H1 (cell line): ENCODE measurements at regions not wholly inside any gene's neighbourhood (a gene's known extent, or its start where the extent isn't known, plus 50 kb on each side); places are given as distances from the start of the nearest gene placed in this dataset.

Experiments used
- CTCF ChIA-PET: fragments of 300-600 bp; sonication (Branson Sonifier 250); formaldehyde crosslinking; loops from one replicate; lab custom pipeline; 2021; ENCODE audit not compliant: partially characterized antibody; lab: Charles Lee
- POLR2A ChIA-PET: fragments of 300-600 bp; sonication (Branson Sonifier 250); formaldehyde crosslinking; loops from one replicate; lab custom pipeline; 2021; ENCODE audit warnings: inconsistent platforms; ENCODE audit not compliant: partially characterized antibody; lab: Charles Lee
- DNase-seq, 2 experiments: peaks; one replicate each; pipeline versions ENCODE4 v3.0.0 to v3.0.0-alpha.2; 2010 to 2022; ENCODE audit warnings: low spot score in 2 of 2, low read depth in 1 of 2, mixed read lengths in 1 of 2
- FAIRE-seq: peaks from 2 replicates; lab custom pipeline; 2011; peaks lifted over from hg19 to GRCh38; lab: Jason Lieb, UNC
- H2AFZ ChIP-seq: 2 replicates; pipeline ENCODE4 v1.8.1; 2012; ENCODE audit warnings: low read length, inconsistent platforms
- H2AK5ac ChIP-seq: 2 replicates; pipeline ENCODE4 v1.6.1; 2013; ENCODE audit warnings: low read depth, low read length
- H2BK120ac ChIP-seq: replicated peaks from 2 replicates; pipeline ENCODE3; 2013; ENCODE audit warnings: low read depth, low read length, inconsistent platforms
- H2BK12ac ChIP-seq: 2 replicates; pipeline ENCODE4 v1.6.1; 2013; ENCODE audit warnings: low read depth, low read length
- H2BK15ac ChIP-seq: 2 replicates; pipeline ENCODE4 v1.6.1; 2013; ENCODE audit warnings: low read length
- H2BK20ac ChIP-seq: 2 replicates; pipeline ENCODE4 v1.6.1; 2013; ENCODE audit warnings: low read length
- H2BK5ac ChIP-seq: 2 replicates; pipeline ENCODE4 v1.6.1; 2013; ENCODE audit warnings: low read depth, low read length
- H3K14ac ChIP-seq: 2 replicates; pipeline ENCODE4 v1.6.1; 2013; ENCODE audit warnings: inconsistent platforms; ENCODE audit not compliant: insufficient read length
- H3K18ac ChIP-seq: 2 replicates; pipeline ENCODE4 v1.6.1; 2013; ENCODE audit warnings: low read length; ENCODE audit errors: extremely low read depth
- H3K23ac ChIP-seq: 2 replicates; pipeline ENCODE4 v1.6.1; 2013; ENCODE audit warnings: inconsistent platforms; ENCODE audit not compliant: insufficient read length
- H3K23me2 ChIP-seq: 2 replicates; pipeline ENCODE4 v1.6.1; 2013; ENCODE audit warnings: low read depth, low read length
- H3K27ac ChIP-seq: 2 replicates; pipeline ENCODE4 v1.6.1; 2011; ENCODE audit warnings: low read depth, low read length, inconsistent platforms
- H3K27me3 ChIP-seq, 4 experiments: replicated peaks in 1 of 4; 1 replicate in 1 of 4; 2 replicates in 3 of 4; pipeline versions ENCODE4 v1.6.1 to v1.8.1; 2011 to 2013; ENCODE audit warnings: low read length in 3 of 4, mild to moderate bottlenecking in 3 of 4, inconsistent platforms in 2 of 4, mixed read lengths in 2 of 4, moderate library complexity in 1 of 4; ENCODE audit not compliant: control insufficient read depth in 3 of 4, insufficient read depth in 3 of 4; ENCODE audit errors: extremely low read depth in 1 of 4
- H3K36me3 ChIP-seq, 4 experiments: 2 replicates each; pipeline versions ENCODE4 v1.6.1 to v1.8.1; 2011 to 2013; ENCODE audit warnings: mild to moderate bottlenecking in 4 of 4, low read length in 3 of 4, moderate library complexity in 2 of 4, control low read depth in 1 of 4, inconsistent platforms in 1 of 4; ENCODE audit not compliant: insufficient read depth in 4 of 4, control insufficient read depth in 2 of 4
- H3K4ac ChIP-seq: replicated peaks from 2 replicates; pipeline ENCODE3; 2013; ENCODE audit warnings: low read length, low read depth, mixed read lengths, inconsistent platforms; ENCODE audit not compliant: insufficient read length
- H3K4me1 ChIP-seq, 4 experiments: replicated peaks in 1 of 4; 1 replicate in 1 of 4; 2 replicates in 3 of 4; pipeline versions ENCODE4 v1.6.1 to v1.8.1; 2011 to 2013; ENCODE audit warnings: low read length in 3 of 4, inconsistent platforms in 2 of 4, mixed read lengths in 1 of 4; ENCODE audit not compliant: insufficient read depth in 4 of 4, control insufficient read depth in 3 of 4
- H3K4me2 ChIP-seq, 2 experiments: 2 replicates each; pipeline versions ENCODE4 v1.6.1 to v1.8.1; 2011 to 2013; ENCODE audit warnings: low read depth in 2 of 2, low read length in 2 of 2, control low read depth in 1 of 2, inconsistent platforms in 1 of 2, mild to moderate bottlenecking in 1 of 2; ENCODE audit not compliant: insufficient read depth in 1 of 2
- H3K4me3 ChIP-seq, 4 experiments: fragments of 200-600, 300-600 bp in 1 of 4; sonication (generic), shearing (Covaris generic), sonication (Bioruptor Twin) in 1 of 4; 2 replicates each; pipeline versions ENCODE4 v1.5.1 to v1.8.1; 2011 to 2016; ENCODE audit warnings: low read length in 4 of 4, low read depth in 3 of 4, control low read depth in 2 of 4, inconsistent platforms in 2 of 4, mild to moderate bottlenecking in 2 of 4, mixed read lengths in 1 of 4, moderate library complexity in 1 of 4; ENCODE audit not compliant: insufficient read depth in 2 of 4; ENCODE audit errors: extremely low read depth in 1 of 4
- H3K56ac ChIP-seq: replicated peaks from 2 replicates; pipeline ENCODE3; 2013; ENCODE audit warnings: low read depth, mild to moderate bottlenecking, mixed read lengths, low read length, inconsistent platforms; ENCODE audit not compliant: insufficient read length
- H3K79me1 ChIP-seq: 2 replicates; pipeline ENCODE4 v1.6.1; 2013; ENCODE audit warnings: low read depth, low read length, control low read depth
- H3K79me2 ChIP-seq, 2 experiments: 2 replicates each; pipeline versions ENCODE4 v1.6.1 to v1.8.1; 2012 to 2013; ENCODE audit warnings: low read length in 2 of 2, mild to moderate bottlenecking in 2 of 2, inconsistent platforms in 1 of 2; ENCODE audit not compliant: insufficient read depth in 2 of 2, control insufficient read depth in 1 of 2
- H3K9ac ChIP-seq, 4 experiments: replicated peaks in 1 of 4; 1 replicate in 1 of 4; 2 replicates in 3 of 4; pipeline versions ENCODE4 v1.6.1 to v1.8.1; 2011 to 2013; ENCODE audit warnings: low read depth in 3 of 4, low read length in 3 of 4, control low read depth in 2 of 4, mild to moderate bottlenecking in 2 of 4, moderate library complexity in 2 of 4, inconsistent platforms in 1 of 4; ENCODE audit errors: extremely low read depth in 1 of 4
- H3K9me3 ChIP-seq, 2 experiments: 2 replicates each; pipeline versions ENCODE4 v1.6.1 to v1.8.1; 2012 to 2013; ENCODE audit warnings: mild to moderate bottlenecking in 2 of 2, moderate library complexity in 2 of 2, control low read depth in 1 of 2, inconsistent platforms in 1 of 2, low read depth in 1 of 2, low read length in 1 of 2, mixed read lengths in 1 of 2; ENCODE audit not compliant: insufficient read depth in 2 of 2
- H4K20me1 ChIP-seq, 2 experiments: replicated peaks in 1 of 2; 2 replicates each; pipeline versions ENCODE3 to v1.8.1; 2011 to 2013; ENCODE audit warnings: inconsistent platforms in 2 of 2, low read length in 2 of 2, mild to moderate bottlenecking in 1 of 2; ENCODE audit not compliant: insufficient read depth in 2 of 2, control insufficient read depth in 1 of 2
- H4K5ac ChIP-seq: 2 replicates; pipeline ENCODE4 v1.6.1; 2013; ENCODE audit warnings: low read length, low read depth, mixed read lengths, inconsistent platforms; ENCODE audit not compliant: insufficient read length
- H4K8ac ChIP-seq: 2 replicates; pipeline ENCODE4 v1.8.0; 2013; ENCODE audit warnings: mild to moderate bottlenecking, moderate library complexity, low read length, inconsistent platforms; ENCODE audit not compliant: insufficient read depth; ENCODE audit errors: extremely low read depth
- H4K91ac ChIP-seq: replicated peaks from 2 replicates; pipeline ENCODE3; 2013; ENCODE audit warnings: low read length, mixed read lengths, inconsistent platforms; ENCODE audit not compliant: insufficient read length
- BRCA1 ChIP-seq: IDR thresholded peaks from 2 replicates; pipeline ENCODE4 v1.6.1; 2012; ENCODE audit warnings: low read depth, low read length, improper control_type of control experiment
- CBX5 ChIP-seq: fragments of 300-800, 300-1000 bp; sonication (generic); IDR thresholded peaks from 2 replicates; pipeline ENCODE4 v1.7.1; 2016; ENCODE audit warnings: antibody characterized with exemption, low read length, low read depth
- CBX8 ChIP-seq: fragments of 300-800, 300-1000 bp; sonication (generic); IDR thresholded peaks from 2 replicates; pipeline ENCODE4 v1.7.1; 2016; ENCODE audit warnings: low read depth, low read length, borderline replicate concordance
- EZH2 ChIP-seq: fragments of 200-600 bp; sonication (generic); IDR thresholded peaks from 2 replicates; pipeline ENCODE4 v1.7.1; 2012; ENCODE audit warnings: low read depth, mild to moderate bottlenecking, moderate library complexity, low read length, inconsistent platforms; ENCODE audit not compliant: severe bottlenecking
- FOSL1 ChIP-seq: IDR thresholded peaks from 2 replicates; pipeline ENCODE4 v1.6.1; 2011; ENCODE audit warnings: mild to moderate bottlenecking, low read depth, low read length, moderate library complexity; ENCODE audit not compliant: insufficient read depth
- NANOG ChIP-seq: IDR thresholded peaks from 2 replicates; pipeline ENCODE4 v1.6.1; 2011; ENCODE audit warnings: low read length, low read depth, mild to moderate bottlenecking, inconsistent platforms; ENCODE audit not compliant: insufficient read depth, poor library complexity, severe bottlenecking
- WGBS, 2 experiments: shearing (Covaris generic) in 1 of 2; methylation state at CpG; one replicate each; pipeline versions ENCODE4 v1.1.6 to v1.1.7; 2013 to 2015; ENCODE audit warnings: low lambda C conversion rate in 2 of 2, mixed read lengths in 2 of 2, inconsistent platforms in 1 of 2, low coverage in 1 of 2, missing lambda C conversion rate in 1 of 2; ENCODE audit not compliant: insufficient replicate concordance in 2 of 2, insufficient coverage in 1 of 2, insufficient read length in 1 of 2; ENCODE audit errors: extremely low coverage in 1 of 2, missing lambda C conversion rate in 1 of 2; 5-methylcytosine and 5-hydroxymethylcytosine counted together
- TF ChIP-seq, protein P1 (sequence below): IDR thresholded peaks from 2 replicates; pipeline ENCODE4 v1.6.1; 2011; ENCODE audit warnings: low read depth, mild to moderate bottlenecking, low read length; ENCODE audit not compliant: insufficient read depth

GRCh38 chr4:28093071-28093470 lies 1232.4 kb downstream of the STIM2 start (continued):
- no peak for TF ChIP-seq EZH2

GRCh38 chr4:28101583-28101982 lies 1240.9 kb downstream of the STIM2 start:
- Histone ChIP-seq H3K79me1 (no peaks in the 10 kb centered on the region), H2BK5ac (no peak overlapping the region), H3K9me3 (no peaks in the 10 kb centered on the region), H2BK15ac (no peak overlapping the region), H3K4me2 (no peak overlapping the region), H3K36me3 (no peaks in the 10 kb centered on the region), H2BK20ac (no peak overlapping the region), H3K79me2 (no peaks in the 10 kb centered on the region), H3K23ac (no peak overlapping the region), H4K91ac (no peak overlapping the region), H3K4me1 (no peaks in the 10 kb centered on the region), H3K23me2 (no peaks in the 10 kb centered on the region), H4K20me1 (no peaks in the 10 kb centered on the region), H2BK12ac (no peak overlapping the region), H2BK120ac (no peak overlapping the region), H3K27me3 (no peaks in the 10 kb centered on the region), H3K27ac (no peak overlapping the region), H3K14ac (no peak overlapping the region), H4K5ac (no peak overlapping the region), H3K4ac (no peak overlapping the region), H4K8ac (no peak overlapping the region), H3K4me3 (no peak overlapping the region), H3K9ac (no peak overlapping the region), H3K56ac (no peak overlapping the region), H2AFZ (no peak overlapping the region), H3K18ac (no peak overlapping the region), H2AK5ac (no peak overlapping the region)
- FAIRE-seq (no peak), DNase-seq (no peak)
- 95% methylated on average over 2 of the region's 2 CpGs; no CpG with 5 or more reads in 1 of the 2 experiments for WGBS, 2 experiments
- CTCF ChIA-PET: no interaction called here
- POLR2A ChIA-PET: no interaction called here
- no peak for TF ChIP-seq BRCA1
- no peak for TF ChIP-seq CBX5
- TF ChIP-seq, protein P1, sequence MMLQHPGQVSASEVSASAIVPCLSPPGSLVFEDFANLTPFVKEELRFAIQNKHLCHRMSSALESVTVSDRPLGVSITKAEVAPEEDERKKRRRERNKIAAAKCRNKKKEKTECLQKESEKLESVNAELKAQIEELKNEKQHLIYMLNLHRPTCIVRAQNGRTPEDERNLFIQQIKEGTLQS: no peak
- TF ChIP-seq NANOG: no peak
- no peak for TF ChIP-seq CBX8
- TF ChIP-seq FOSL1: no peak
